ENCODE measurements at regions not wholly inside any gene's neighbourhood (a gene's known extent, or its start where the extent isn't known, plus 50 kb on each side); places are given as distances from the start of the nearest gene placed in this dataset.
"Not testable (repeated sequence)": the region's sequence is repeated elsewhere in the genome, so short reads cannot be mapped to it uniquely, and the experiment has no call there.

DNA sequence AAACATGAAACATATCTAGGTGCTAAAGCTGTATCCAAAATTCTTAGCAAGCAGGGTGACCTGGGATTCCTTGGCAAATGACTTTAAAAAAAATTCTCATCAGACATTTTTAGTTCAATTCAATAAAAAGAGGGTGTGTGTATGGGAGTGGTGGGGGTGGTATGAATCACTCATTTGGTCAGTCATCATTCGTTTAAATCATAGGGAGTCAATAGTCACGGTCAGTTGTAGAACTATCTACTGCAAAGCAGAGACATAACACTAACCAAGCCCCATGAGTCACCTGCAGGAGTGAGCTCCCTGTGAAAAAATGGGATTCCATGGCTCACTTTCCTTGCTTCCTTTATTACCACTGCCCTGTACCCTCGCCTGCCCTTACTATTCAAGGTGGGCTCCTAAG, 380.6 kb upstream of the TCF4 start:
- no peak for DNase-seq (ENCODE audit: low read depth)
- H3K4me3 ChIP-seq (ENCODE audit: low read depth, low read length), result no peak overlapping the region

GRCh38 chr18:55967019-55967418, 379.0 kb upstream of the TCF4 start:
- H3K4me3 ChIP-seq (ENCODE audit: low read depth, low read length), result no peak overlapping the region
- no peak for DNase-seq (ENCODE audit: low read depth)

GRCh38 chr18:55964171-55964570, 376.2 kb upstream of the TCF4 start:
- H3K4me3 ChIP-seq (ENCODE audit: low read depth, low read length), result no peak overlapping the region
- no peak for DNase-seq (ENCODE audit: low read depth)

DNA sequence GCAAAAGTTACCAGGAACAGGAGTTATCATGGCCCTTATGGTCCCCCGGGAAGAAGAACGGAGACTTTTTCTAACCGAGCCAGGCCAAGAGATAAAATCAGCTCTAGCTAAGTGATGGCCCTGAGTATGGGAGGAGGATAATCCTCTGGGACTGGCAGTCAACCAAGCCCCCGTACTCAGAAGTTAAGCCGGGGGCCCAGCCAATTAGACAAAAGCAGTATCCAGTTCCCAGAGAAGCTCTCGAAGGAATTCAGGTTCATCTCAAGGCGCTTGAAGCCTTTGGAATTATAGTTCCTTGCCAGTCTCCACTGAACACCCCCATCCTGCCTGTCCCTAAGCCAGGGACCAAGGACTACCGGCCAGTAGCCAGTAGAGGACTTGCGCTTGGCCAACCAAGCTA, 365.3 kb upstream of the TCF4 start:
- DNase-seq (ENCODE audit: low read depth), result no peak
- no peak overlapping the region for H3K4me3 ChIP-seq (ENCODE audit: low read depth, low read length)

- DNase-seq (ENCODE audit: low read depth); H3K4me3 ChIP-seq (ENCODE audit: low read depth, low read length): not testable (repeated sequence)
Measured at GRCh38 chr18:55951738-55952137, 363.7 kb upstream of the TCF4 start.

DNA sequence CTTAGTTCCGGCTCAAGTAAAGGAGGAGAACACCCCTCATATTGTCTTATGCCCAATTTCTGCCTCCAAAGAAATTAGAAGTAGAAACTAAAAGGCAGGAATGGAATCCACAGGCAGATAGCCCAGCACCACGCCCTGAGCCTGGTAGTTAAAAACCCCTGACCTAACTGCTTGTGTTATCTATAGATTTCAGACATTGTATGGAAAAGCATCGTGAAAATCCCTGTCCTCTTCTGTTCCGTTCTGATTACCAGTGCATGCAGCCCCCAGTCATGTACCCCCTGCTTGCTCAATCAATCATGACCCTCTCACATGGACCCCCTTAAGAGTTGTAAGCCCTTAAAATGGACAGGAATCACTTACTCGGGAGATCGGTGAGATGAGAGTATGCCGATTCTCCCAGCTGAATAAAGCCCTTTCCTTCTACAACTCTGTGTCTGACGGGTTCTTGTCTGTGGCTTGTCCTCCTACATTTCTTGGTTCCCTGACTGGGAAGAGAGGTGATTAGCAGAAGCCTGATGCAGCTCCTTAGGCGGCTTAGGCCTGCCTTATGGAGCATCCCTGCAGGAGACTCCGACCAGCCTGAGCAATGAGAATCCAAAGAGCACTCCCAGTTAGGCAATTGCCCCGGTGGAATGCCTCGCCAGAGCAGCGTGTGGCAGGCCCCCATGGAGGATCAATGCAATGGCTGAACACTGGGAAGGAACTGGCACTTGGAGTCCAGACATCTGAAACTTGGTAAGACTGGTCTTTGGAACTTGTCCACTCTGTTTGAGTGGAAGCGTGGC, 362.6 kb upstream of the TCF4 start:
- DNase-seq (ENCODE audit: low read depth), result no peak
- H3K4me3 ChIP-seq (ENCODE audit: low read depth, low read length), result no peak overlapping the region

- DNase-seq (ENCODE audit: low read depth), result no peak
- H3K4me3 ChIP-seq (ENCODE audit: low read depth, low read length), result no peak overlapping the region
Measured at GRCh38 chr18:55934821-55935220, 346.8 kb upstream of the TCF4 start.

DNA sequence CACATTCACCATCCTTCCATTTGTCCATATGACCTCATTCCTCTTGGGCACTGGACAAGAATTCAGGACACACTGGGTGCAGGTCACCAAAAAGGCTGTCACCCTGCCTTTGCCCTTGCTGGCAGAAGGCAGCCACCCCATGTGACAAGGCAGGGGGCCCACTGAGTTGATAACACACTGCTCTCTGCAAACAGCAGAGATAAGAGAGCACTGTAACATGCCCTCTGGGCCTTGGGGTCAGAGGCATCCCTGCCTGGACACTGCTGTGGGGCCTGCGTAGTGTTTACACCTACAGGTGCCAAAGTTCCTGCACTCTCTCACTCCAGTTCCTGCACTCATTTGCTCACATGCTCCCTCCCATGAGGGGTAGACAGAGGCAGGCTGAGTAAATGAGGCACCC, 344.7 kb upstream of the TCF4 start:
- no peak for DNase-seq (ENCODE audit: low read depth)
- no peak overlapping the region for H3K4me3 ChIP-seq (ENCODE audit: low read depth, low read length)

- no peak overlapping the region for H3K4me3 ChIP-seq (ENCODE audit: low read depth, low read length)
- DNase-seq (ENCODE audit: low read depth), result peak; percentile 31
Measured at GRCh38 chr18:55927831-55928230, 339.8 kb upstream of the TCF4 start.

- no peak for DNase-seq (ENCODE audit: low read depth)
- no peak overlapping the region for H3K4me3 ChIP-seq (ENCODE audit: low read depth, low read length)
Measured at GRCh38 chr18:55925772-55926171, 337.8 kb upstream of the TCF4 start.

- DNase-seq (ENCODE audit: low read depth), result no peak
- no peak overlapping the region for H3K4me3 ChIP-seq (ENCODE audit: low read depth, low read length)
Measured at GRCh38 chr18:55920063-55920462, 332.1 kb upstream of the TCF4 start.

- H3K4me3 ChIP-seq (ENCODE audit: low read depth, low read length), result no peak overlapping the region
- DNase-seq (ENCODE audit: low read depth), result no peak
Measured at GRCh38 chr18:55918444-55918843, 330.5 kb upstream of the TCF4 start.

DNA sequence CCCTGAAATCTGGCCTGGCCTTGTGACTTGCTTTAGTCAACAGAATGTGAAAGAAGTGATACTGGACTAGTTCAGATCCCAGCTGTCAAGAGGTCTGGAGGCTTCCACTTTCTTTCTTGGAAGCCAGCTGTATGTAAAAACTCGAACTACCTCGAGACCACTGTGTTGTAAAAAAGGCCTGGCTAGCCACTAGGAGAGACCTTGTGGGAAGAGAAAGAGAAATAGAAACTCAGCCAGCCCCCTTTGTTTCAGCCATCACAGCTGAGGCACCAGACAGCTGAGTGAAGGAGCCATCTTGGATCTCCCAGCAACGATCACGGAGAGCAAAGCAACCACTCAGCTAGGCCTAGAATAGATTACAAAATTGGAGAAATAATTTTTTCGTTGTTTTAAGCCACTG, 324.9 kb upstream of the TCF4 start:
- DNase-seq (ENCODE audit: low read depth), result no peak

DNA sequence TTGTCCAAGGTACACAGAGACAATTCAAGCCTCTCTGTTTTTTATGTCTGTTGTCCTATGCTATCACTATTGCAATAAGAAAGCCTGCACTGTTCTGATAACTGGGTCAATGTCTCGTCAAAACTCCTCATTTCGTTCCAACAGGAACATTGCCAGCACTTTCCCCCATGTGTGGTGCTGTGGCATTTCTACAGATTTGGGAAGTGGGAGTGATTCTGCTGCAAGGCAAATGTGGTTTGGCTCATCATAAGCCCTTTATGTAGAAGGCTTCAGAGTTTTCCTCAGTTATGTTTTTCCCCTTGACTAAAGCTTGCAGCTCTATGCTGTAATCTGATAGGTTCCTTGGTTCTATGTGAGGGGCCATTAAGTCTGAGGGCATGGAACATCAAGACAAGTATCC, 324.1 kb upstream of the TCF4 start:
- DNase-seq (ENCODE audit: low read depth), result no peak

More for the DNA sequence above, 324.9 kb upstream of the TCF4 start:
- no peak overlapping the region for H3K4me3 ChIP-seq (ENCODE audit: low read depth, low read length)

DNA sequence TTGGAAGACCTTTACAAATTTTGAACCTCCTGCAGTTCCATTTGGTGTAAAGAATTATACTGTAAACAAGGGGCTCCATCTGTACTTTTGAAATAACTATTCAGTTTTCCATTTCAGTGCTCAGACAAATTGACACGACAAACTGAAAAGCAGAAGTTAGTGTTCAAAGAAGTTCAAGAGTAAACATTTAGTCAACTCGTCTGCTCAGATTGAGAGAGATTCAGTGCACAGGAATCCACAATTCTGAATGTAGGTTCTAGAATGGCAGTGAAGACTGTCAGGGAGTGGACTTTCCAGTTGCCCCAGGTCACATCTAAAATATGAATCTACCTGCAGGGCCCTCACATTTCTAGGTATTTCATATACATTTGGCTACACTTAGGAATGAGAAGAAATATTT, 322.3 kb upstream of the TCF4 start:
- no peak for DNase-seq (ENCODE audit: low read depth)
- H3K4me3 ChIP-seq (ENCODE audit: low read depth, low read length), result no peak overlapping the region

More for the DNA sequence above, 324.1 kb upstream of the TCF4 start:
- H3K4me3 ChIP-seq (ENCODE audit: low read depth, low read length), result no peak overlapping the region

- no peak overlapping the region for H3K4me3 ChIP-seq (ENCODE audit: low read depth, low read length)
- no peak for DNase-seq (ENCODE audit: low read depth)
Measured at GRCh38 chr18:55908901-55909366, 320.9 kb upstream of the TCF4 start.

GRCh38 chr18:55907453-55908175, 319.6 kb upstream of the TCF4 start:
- H3K4me3 ChIP-seq (ENCODE audit: low read depth, low read length), result peak overlapping the region; percentile 12
- DNase-seq (ENCODE audit: low read depth), result no peak

- H3K4me3 ChIP-seq (ENCODE audit: low read depth, low read length), result no peak overlapping the region
- DNase-seq (ENCODE audit: low read depth), result no peak
Measured at GRCh38 chr18:55906536-55906935, 318.5 kb upstream of the TCF4 start.

GRCh38 chr18:55903911-55904310, 315.9 kb upstream of the TCF4 start:
- DNase-seq (ENCODE audit: low read depth), result no peak
- no peak overlapping the region for H3K4me3 ChIP-seq (ENCODE audit: low read depth, low read length)

GRCh38 chr18:55900380-55900779, 312.4 kb upstream of the TCF4 start:
- no peak for DNase-seq (ENCODE audit: low read depth)
- no peak overlapping the region for H3K4me3 ChIP-seq (ENCODE audit: low read depth, low read length)

Data from skeletal muscle cell (primary cell).